SU-DHL-6 (cell line): ENCODE measurements at regions not wholly inside any gene's neighbourhood (a gene's known extent, or its start where the extent isn't known, plus 50 kb on each side); places are given as distances from the start of the nearest gene placed in this dataset.

Experiments
- H2AFZ ChIP-seq: fragments of 200-600 bp; sonication (generic); 2 replicates; pipeline ENCODE4 v1.6.1; 2014; ENCODE audit warnings: low read depth, mild to moderate bottlenecking, moderate library complexity, mixed read lengths, antibody characterized with exemption, low read length; ENCODE audit not compliant: severe bottlenecking
- H3F3A ChIP-seq: fragments of 200-600 bp; shearing (Covaris generic); 2 replicates; pipeline ENCODE4 v1.6.0; 2016; ENCODE audit warnings: antibody characterized with exemption, mild to moderate bottlenecking; ENCODE audit not compliant: insufficient read depth
- H3K27ac ChIP-seq: fragments of 200-600 bp; sonication (generic); 2 replicates; pipeline ENCODE4 v1.5.1; 2016; ENCODE audit warnings: low read depth, mild to moderate bottlenecking, low read length, moderate library complexity, mixed read lengths
- H3K27me3 ChIP-seq: fragments of 200-600 bp; sonication (generic), shearing (Covaris generic); 2 replicates; pipeline ENCODE4 v1.6.0; 2014; ENCODE audit warnings: mild to moderate bottlenecking, low read length
- H3K36me3 ChIP-seq: fragments of 200-600 bp; sonication (generic); 2 replicates; pipeline ENCODE4 v1.6.1; 2014; ENCODE audit warnings: mild to moderate bottlenecking, low read length, mixed read lengths
- H3K4me2 ChIP-seq: fragments of 300-600, 200-600 bp; shearing (Covaris generic), sonication (generic); 2 replicates; pipeline ENCODE4 v1.6.0; 2014; ENCODE audit warnings: low read length, low read depth, mild to moderate bottlenecking; ENCODE audit not compliant: poor library complexity, severe bottlenecking
- H3K4me3 ChIP-seq: fragments of 200-600 bp; sonication (generic); 2 replicates; pipeline ENCODE4 v1.5.1; 2014; ENCODE audit warnings: antibody characterized with exemption, low read length, mild to moderate bottlenecking, mixed read lengths; ENCODE audit not compliant: insufficient read depth, poor library complexity, severe bottlenecking
- H3K79me2 ChIP-seq: fragments of 200-600 bp; sonication (generic); 2 replicates; pipeline ENCODE4 v1.6.1; 2014; ENCODE audit warnings: mild to moderate bottlenecking, low read length, moderate library complexity; ENCODE audit not compliant: insufficient read depth
- H3K9ac ChIP-seq: fragments of 200-600 bp; sonication (generic); 2 replicates; pipeline ENCODE4 v1.7.0; 2014; ENCODE audit warnings: mild to moderate bottlenecking, low read length
- H3K9me2 ChIP-seq: fragments of 200-600 bp; sonication (generic); replicated peaks from 2 replicates; pipeline ENCODE4 v1.6.1; 2014; ENCODE audit warnings: low read length; ENCODE audit not compliant: insufficient read depth
- H3K9me3 ChIP-seq: fragments of 200-600 bp; sonication (generic); 2 replicates; pipeline ENCODE4 v1.6.1; 2014; ENCODE audit warnings: low read length, mixed read lengths; ENCODE audit not compliant: insufficient read depth
- H4K20me1 ChIP-seq: fragments of 200-600 bp; sonication (generic); 2 replicates; pipeline ENCODE4 v1.6.1; 2014; ENCODE audit warnings: low read depth, mild to moderate bottlenecking, antibody characterized with exemption, low read length, moderate library complexity, mixed read lengths
- EZH2phosphoT487 ChIP-seq: fragments of 200-600 bp; sonication (generic), shearing (Covaris generic); conservative IDR thresholded peaks from 2 replicates; pipeline ENCODE4 v1.6.1; 2018; ENCODE audit warnings: mild to moderate bottlenecking, antibody characterized with exemption, low read length, moderate library complexity, mixed read lengths
- TF ChIP-seq, protein P1 (sequence below): fragments of 200-600 bp; sonication (generic); IDR thresholded peaks from one replicate; pipeline ENCODE4 v1.5.1; 2017; ENCODE audit warnings: antibody characterized with exemption, mild to moderate bottlenecking, low read length, moderate library complexity; ENCODE audit not compliant: insufficient read depth, poor library complexity, severe bottlenecking

DNA sequence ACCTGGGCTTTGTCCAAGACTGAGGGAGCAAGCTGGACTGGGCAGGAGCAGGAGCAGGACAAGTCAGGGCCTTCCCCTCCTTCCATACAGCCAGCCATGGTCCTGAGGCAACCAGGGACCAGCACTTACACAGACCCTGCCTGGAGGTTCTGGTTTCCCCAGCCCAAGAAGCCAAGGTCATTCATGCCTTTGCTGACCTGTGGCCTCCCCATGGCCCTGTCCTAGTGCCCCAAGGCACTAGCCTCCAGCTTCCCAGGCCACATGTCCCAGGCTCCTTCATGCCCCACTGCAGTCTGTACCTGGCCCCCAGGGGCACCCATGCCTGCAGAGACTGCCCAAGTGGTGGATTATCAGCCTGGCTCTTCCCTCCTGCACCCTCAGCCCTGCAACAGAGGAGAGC, 243.9 kb downstream of the TOMM20 start:
- no peaks in the 10 kb centered on the region for H3K9me2 ChIP-seq
- H2AFZ ChIP-seq, result no peak overlapping the region
- no peak overlapping the region for H3K9ac ChIP-seq
- no peaks in the 10 kb centered on the region for H3K79me2 ChIP-seq
- H3K9me3 ChIP-seq, result no peaks in the 10 kb centered on the region
- H3K27ac ChIP-seq, result no peak overlapping the region
- H3K4me2 ChIP-seq, result no peak overlapping the region
- H4K20me1 ChIP-seq, result no peaks in the 10 kb centered on the region
- no peaks in the 10 kb centered on the region for H3F3A ChIP-seq
- H3K36me3 ChIP-seq, result no peaks in the 10 kb centered on the region
- no peak overlapping the region for H3K4me3 ChIP-seq
- no peak for TF ChIP-seq EZH2phosphoT487
- TF ChIP-seq, protein P1, sequence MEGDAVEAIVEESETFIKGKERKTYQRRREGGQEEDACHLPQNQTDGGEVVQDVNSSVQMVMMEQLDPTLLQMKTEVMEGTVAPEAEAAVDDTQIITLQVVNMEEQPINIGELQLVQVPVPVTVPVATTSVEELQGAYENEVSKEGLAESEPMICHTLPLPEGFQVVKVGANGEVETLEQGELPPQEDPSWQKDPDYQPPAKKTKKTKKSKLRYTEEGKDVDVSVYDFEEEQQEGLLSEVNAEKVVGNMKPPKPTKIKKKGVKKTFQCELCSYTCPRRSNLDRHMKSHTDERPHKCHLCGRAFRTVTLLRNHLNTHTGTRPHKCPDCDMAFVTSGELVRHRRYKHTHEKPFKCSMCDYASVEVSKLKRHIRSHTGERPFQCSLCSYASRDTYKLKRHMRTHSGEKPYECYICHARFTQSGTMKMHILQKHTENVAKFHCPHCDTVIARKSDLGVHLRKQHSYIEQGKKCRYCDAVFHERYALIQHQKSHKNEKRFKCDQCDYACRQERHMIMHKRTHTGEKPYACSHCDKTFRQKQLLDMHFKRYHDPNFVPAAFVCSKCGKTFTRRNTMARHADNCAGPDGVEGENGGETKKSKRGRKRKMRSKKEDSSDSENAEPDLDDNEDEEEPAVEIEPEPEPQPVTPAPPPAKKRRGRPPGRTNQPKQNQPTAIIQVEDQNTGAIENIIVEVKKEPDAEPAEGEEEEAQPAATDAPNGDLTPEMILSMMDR, result no peak
- no peaks in the 10 kb centered on the region for H3K27me3 ChIP-seq

DNA sequence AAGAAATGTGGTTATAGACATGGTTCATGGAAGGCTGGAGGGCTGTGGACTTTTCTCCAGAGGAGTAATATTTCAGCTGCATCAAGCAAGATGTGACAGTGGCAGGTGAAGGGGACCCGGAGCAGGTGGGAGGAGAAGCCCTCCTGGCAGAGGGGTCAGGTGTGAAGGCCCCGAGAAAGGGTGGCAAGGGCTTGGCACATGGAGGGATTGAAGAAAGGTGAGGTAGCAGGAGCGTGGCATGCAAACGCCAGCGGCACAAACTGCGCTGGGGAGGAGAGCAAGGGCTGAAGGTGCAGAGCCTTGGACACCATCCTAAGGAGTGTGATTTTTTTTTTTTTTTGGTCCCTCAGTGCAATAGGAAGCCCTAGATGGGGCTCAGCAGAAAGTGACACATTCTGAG, 244.6 kb downstream of the TOMM20 start:
- no peaks in the 10 kb centered on the region for H4K20me1 ChIP-seq
- no peaks in the 10 kb centered on the region for H3K79me2 ChIP-seq
- no peaks in the 10 kb centered on the region for H3K27me3 ChIP-seq
- H3K9ac ChIP-seq, result no peak overlapping the region
- H3K4me2 ChIP-seq, result no peak overlapping the region
- TF ChIP-seq, protein P1, result no peak
- no peak for TF ChIP-seq EZH2phosphoT487
- H3K27ac ChIP-seq, result no peak overlapping the region
- no peak overlapping the region for H3K4me3 ChIP-seq
- H3F3A ChIP-seq, result no peaks in the 10 kb centered on the region
- no peaks in the 10 kb centered on the region for H3K9me3 ChIP-seq
- no peak overlapping the region for H2AFZ ChIP-seq
- H3K9me2 ChIP-seq, result no peaks in the 10 kb centered on the region
- H3K36me3 ChIP-seq, result no peaks in the 10 kb centered on the region

DNA sequence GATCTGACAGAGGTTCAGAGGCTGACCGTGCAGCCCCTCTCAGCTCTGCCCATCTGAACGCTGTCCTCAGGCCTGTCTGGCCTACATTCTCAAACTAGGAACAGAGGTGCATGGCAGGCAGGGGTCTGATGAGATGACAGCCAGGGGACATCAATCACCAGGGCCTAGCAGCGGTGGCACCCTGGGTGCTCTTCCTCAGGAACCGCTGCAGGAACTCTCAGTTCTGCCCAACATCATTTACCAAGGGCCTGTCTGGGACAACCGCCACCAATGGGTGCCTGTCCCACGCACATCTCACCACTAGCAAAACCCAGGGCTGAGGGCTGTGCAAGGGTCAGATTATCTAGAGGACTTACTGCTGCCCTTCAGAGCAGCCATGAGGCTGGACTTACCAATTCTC, 245.7 kb downstream of the TOMM20 start:
- H3K4me2 ChIP-seq, result no peak overlapping the region
- H3K9me3 ChIP-seq, result no peaks in the 10 kb centered on the region
- H4K20me1 ChIP-seq, result no peaks in the 10 kb centered on the region

More for the DNA sequence above, 245.7 kb downstream of the TOMM20 start:
- H3K79me2 ChIP-seq, result no peaks in the 10 kb centered on the region
- H3K9me2 ChIP-seq, result no peaks in the 10 kb centered on the region
- H3F3A ChIP-seq, result no peaks in the 10 kb centered on the region
- no peak overlapping the region for H2AFZ ChIP-seq
- H3K9ac ChIP-seq, result no peak overlapping the region
- H3K27ac ChIP-seq, result no peak overlapping the region
- no peaks in the 10 kb centered on the region for H3K36me3 ChIP-seq
- no peaks in the 10 kb centered on the region for H3K27me3 ChIP-seq
- TF ChIP-seq EZH2phosphoT487, result no peak
- TF ChIP-seq, protein P1, result no peak
- H3K4me3 ChIP-seq, result no peak overlapping the region
